GM12878 (cell line): ENCODE measurements at regions not wholly inside any gene's neighbourhood (a gene's known extent, or its start where the extent isn't known, plus 50 kb on each side); places are given as distances from the start of the nearest gene placed in this dataset.

ENCODE experiments used
- ATAC-seq: fragments of 200-7000 bp; cut with Tn5 transposase; 3 replicates; pipeline ENCODE4 v1.9.1; 2020; ENCODE audit warnings: mild to moderate bottlenecking, moderate library complexity
- BruUV-seq: library from RNA; stranded (reverse); fragments of 400-500 nt; replicated peaks from 2 replicates; lab custom pipeline; 2021; lab: Mats Ljungman, UMichigan
- CTCF ChIA-PET: fragments of 300-600 bp; sonication (Branson Sonifier 250); formaldehyde crosslinking; extraction: SDS; loops from one replicate; lab custom pipeline; 2021; ENCODE audit warnings: inconsistent platforms; lab: Yijun Ruan, JAX
- POLR2A ChIA-PET: fragments of 350-600 bp; formaldehyde crosslinking; extraction: SDS; loops from one replicate; lab custom pipeline; 2021; ENCODE audit warnings: inconsistent platforms; lab: Charles Lee
- RAD21 ChIA-PET: fragments of 300-600 bp; sonication (Branson Sonifier 250); formaldehyde crosslinking; loops from one replicate; lab custom pipeline; 2023; ENCODE audit warnings: antibody characterized with exemption; ENCODE audit not compliant: unreplicated experiment; lab: Charles Lee
- SMC1A ChIA-PET: fragments of 300-600 bp; sonication (Branson Sonifier 250); formaldehyde crosslinking; loops from one replicate; lab custom pipeline; 2023; ENCODE audit not compliant: unreplicated experiment, uncharacterized antibody; lab: Charles Lee
- DNase-seq: peaks from one replicate; pipeline ENCODE4 v3.0.0-alpha.2; 2011; ENCODE audit warnings: low read depth, low spot score
- FAIRE-seq: peaks from 3 replicates; lab custom pipeline; 2011; peaks lifted over from hg19 to GRCh38; lab: Jason Lieb, UNC
- H2AFZ ChIP-seq: 2 replicates; pipeline ENCODE4 v1.6.0; 2011; ENCODE audit warnings: low read depth, low read length, control low read depth; ENCODE audit not compliant: control insufficient read depth
- H3K27ac ChIP-seq: 2 replicates; pipeline ENCODE4 v1.5.1; 2011; ENCODE audit warnings: control low read depth; ENCODE audit not compliant: control insufficient read depth, insufficient read depth
- H3K27me3 ChIP-seq, 2 experiments: replicated peaks in 1 of 2; 2 replicates each; pipeline versions ENCODE4 v1.6.0 to v1.6.1; 2011; ENCODE audit warnings: low read length in 1 of 2; ENCODE audit not compliant: control insufficient read depth in 2 of 2, insufficient read depth in 2 of 2
- H3K36me3 ChIP-seq, 2 experiments: 2 replicates each; pipeline ENCODE4 v1.5.1; 2011; ENCODE audit warnings: low read length in 1 of 2; ENCODE audit not compliant: control insufficient read depth in 2 of 2, insufficient read depth in 2 of 2
- H3K4me1 ChIP-seq: 2 replicates; pipeline ENCODE4 v1.6.1; 2011; ENCODE audit warnings: mild to moderate bottlenecking, low read length, moderate library complexity, mixed read lengths; ENCODE audit not compliant: control insufficient read depth, insufficient read depth
- H3K4me2 ChIP-seq: 2 replicates; pipeline ENCODE4 v1.6.0; 2011; ENCODE audit warnings: control low read depth; ENCODE audit not compliant: control insufficient read depth, insufficient read depth
- H3K4me3 ChIP-seq: fragments of 200-600 bp; sonication (generic); 2 replicates; pipeline ENCODE4 v1.5.1; 2016
- H3K79me2 ChIP-seq: 2 replicates; pipeline ENCODE4 v1.6.0; 2011; ENCODE audit warnings: low read length; ENCODE audit not compliant: control insufficient read depth, insufficient read depth
- H3K9ac ChIP-seq: 2 replicates; pipeline ENCODE4 v1.8.0; 2011; ENCODE audit warnings: low read length, control low read depth, mixed read lengths; ENCODE audit not compliant: control insufficient read depth, insufficient read depth
- H3K9me3 ChIP-seq: replicated peaks from 3 replicates; pipeline ENCODE4 v1.5.1; 2011; ENCODE audit warnings: mild to moderate bottlenecking, low read length; ENCODE audit not compliant: control insufficient read depth, insufficient read depth
- H4K20me1 ChIP-seq: 2 replicates; pipeline ENCODE4 v1.6.0; 2011; ENCODE audit not compliant: control insufficient read depth, insufficient read depth
- IKZF1 ChIP-seq: fragments of 450-650 bp; conservative IDR thresholded peaks from 2 replicates; pipeline ENCODE4 v1.6.1; 2017; ENCODE audit warnings: antibody characterized with exemption, mild to moderate bottlenecking
- MTA2 ChIP-seq: fragments of 450-650 bp; IDR thresholded peaks from 2 replicates; pipeline ENCODE4 v1.6.1; 2016; ENCODE audit warnings: low read depth, mild to moderate bottlenecking, moderate library complexity
- NFYB ChIP-seq: IDR thresholded peaks from 2 replicates; pipeline ENCODE4 v1.6.1; 2011; ENCODE audit warnings: low read depth, mild to moderate bottlenecking, low read length, improper control_type of control experiment, moderate library complexity; ENCODE audit not compliant: insufficient read depth
- NRF1 ChIP-seq: conservative IDR thresholded peaks from 2 replicates; pipeline ENCODE4 v1.6.1; 2011; ENCODE audit warnings: mild to moderate bottlenecking, low read depth, low read length, improper control_type of control experiment
- RFX5 ChIP-seq: IDR thresholded peaks from 2 replicates; pipeline ENCODE4 v1.6.1; 2011; ENCODE audit warnings: low read depth, low read length, improper control_type of control experiment
- SMAD1 ChIP-seq: fragments of 450-650 bp; IDR thresholded peaks from 2 replicates; pipeline ENCODE4 v1.6.1; 2018; ENCODE audit warnings: mild to moderate bottlenecking, low read depth; ENCODE audit not compliant: partially characterized antibody
- SREBF1 ChIP-seq: IDR thresholded peaks from 2 replicates; pipeline ENCODE4 v1.6.1; 2012; ENCODE audit warnings: mild to moderate bottlenecking, low read length
- WGBS: methylation state at CpG from one replicate; pipeline ENCODE4 v1.1.6; 2016; ENCODE audit warnings: low lambda C conversion rate; ENCODE audit not compliant: insufficient replicate concordance, insufficient coverage; ENCODE audit errors: missing lambda C conversion rate; 5-methylcytosine and 5-hydroxymethylcytosine counted together
- in situ Hi-C: fragments of 300-500 bp; cut with MboI; formaldehyde crosslinking; loops from 9 replicates; pipeline ENCODE4 v1.14.3; 2018; ENCODE audit warnings: mixed read lengths
- intact Hi-C: fragments of 100-400 bp; cut with micrococcal nuclease; formaldehyde crosslinking; loops from one replicate; pipeline ENCODE4 v1.14.2; 2022; ENCODE audit not compliant: unreplicated experiment
- TF ChIP-seq, protein P1 (sequence below): fragments of 450-650 bp; IDR thresholded peaks from 2 replicates; pipeline ENCODE4 v1.6.1; 2017; ENCODE audit warnings: antibody characterized with exemption, mild to moderate bottlenecking, moderate library complexity

DNA sequence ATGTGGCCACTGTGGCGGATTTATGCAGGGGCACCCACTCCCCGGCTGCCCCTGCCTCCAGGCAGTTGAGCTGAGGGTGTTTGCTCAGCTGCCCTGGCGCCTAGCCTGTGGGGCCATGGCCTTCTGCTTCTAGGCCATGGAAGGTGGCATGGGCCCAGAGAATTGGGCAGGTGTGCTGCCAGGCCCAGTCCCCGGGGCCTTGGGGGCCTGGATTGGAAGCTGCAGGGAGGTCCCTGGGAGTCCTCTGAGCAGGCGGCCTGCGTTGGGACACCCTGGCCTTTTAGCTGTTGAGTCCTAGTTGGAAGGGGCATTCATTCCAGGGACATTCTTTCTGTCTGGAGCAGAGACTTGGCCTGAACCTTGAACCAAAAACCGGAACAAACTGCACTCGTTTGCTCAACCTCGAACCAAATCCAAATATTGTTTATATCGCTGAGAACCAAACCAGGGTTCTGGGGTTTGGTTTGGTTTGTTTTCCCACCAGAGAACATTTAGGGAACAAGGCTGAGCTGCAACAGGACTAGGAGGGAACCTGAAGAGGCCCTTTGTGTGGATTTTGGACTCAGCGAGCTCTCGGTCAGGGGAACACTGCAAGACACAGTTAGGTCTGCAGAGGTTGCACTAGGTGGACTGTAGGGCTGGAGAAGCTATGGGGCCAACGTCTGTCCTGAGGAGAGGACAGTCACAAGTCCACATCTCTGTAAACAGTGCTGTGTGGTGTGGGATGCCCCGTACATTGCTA lies 116.8 kb downstream of the BOD1 start (continued):
- TF ChIP-seq, protein P1, sequence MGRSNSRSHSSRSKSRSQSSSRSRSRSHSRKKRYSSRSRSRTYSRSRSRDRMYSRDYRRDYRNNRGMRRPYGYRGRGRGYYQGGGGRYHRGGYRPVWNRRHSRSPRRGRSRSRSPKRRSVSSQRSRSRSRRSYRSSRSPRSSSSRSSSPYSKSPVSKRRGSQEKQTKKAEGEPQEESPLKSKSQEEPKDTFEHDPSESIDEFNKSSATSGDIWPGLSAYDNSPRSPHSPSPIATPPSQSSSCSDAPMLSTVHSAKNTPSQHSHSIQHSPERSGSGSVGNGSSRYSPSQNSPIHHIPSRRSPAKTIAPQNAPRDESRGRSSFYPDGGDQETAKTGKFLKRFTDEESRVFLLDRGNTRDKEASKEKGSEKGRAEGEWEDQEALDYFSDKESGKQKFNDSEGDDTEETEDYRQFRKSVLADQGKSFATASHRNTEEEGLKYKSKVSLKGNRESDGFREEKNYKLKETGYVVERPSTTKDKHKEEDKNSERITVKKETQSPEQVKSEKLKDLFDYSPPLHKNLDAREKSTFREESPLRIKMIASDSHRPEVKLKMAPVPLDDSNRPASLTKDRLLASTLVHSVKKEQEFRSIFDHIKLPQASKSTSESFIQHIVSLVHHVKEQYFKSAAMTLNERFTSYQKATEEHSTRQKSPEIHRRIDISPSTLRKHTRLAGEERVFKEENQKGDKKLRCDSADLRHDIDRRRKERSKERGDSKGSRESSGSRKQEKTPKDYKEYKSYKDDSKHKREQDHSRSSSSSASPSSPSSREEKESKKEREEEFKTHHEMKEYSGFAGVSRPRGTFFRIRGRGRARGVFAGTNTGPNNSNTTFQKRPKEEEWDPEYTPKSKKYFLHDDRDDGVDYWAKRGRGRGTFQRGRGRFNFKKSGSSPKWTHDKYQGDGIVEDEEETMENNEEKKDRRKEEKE: no peak
- TF ChIP-seq, all 136 proteins: peak for 0

DNA sequence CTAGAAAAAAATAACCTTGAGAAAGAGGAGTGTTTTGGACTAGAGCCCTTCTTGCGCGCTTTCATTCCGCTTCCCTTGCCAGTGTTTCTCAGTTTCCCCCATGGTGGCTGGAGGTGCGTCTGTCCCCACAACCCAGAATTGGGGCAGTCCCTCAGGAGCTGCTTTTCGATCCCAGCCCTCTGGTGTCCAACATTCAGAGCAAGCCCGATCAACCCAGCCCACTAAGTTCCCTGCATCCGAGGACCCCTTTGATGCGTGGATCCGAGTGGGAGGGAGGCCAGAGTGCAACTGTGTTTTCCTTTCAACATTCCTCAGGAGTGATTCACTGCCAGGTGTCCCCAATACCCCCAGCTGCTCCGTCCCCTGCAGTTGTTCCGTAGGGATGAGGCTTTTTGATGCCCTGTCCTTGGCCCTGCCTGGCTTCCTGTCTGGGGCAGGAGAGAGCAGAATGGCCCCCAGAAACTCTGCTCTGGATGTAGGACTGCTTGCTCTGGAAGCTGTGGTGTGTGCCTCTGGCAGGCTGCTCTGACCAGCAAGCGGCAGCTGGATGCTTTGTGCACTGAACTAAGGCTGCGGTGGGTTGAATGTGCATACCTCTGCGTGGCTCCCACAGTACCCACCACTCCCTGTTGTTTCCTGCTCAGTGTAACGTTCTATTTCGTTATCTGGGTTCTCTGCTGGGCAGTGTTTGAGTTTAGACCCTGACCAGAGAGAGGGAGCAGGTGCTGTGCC lies 117.5 kb downstream of the BOD1 start:
- 48% methylated on average over 16 of the region's 16 CpGs for WGBS
- no peak overlapping the region for H3K4me3 ChIP-seq
- no peak for TF ChIP-seq MTA2
- TF ChIP-seq RFX5: no peak
- TF ChIP-seq NFYB: no peak
- no peak for TF ChIP-seq SMAD1
- TF ChIP-seq, protein P1: no peak
- no peak for TF ChIP-seq IKZF1
- no peak for TF ChIP-seq SREBF1
- no peak for TF ChIP-seq NRF1
- TF ChIP-seq, all 136 proteins: peak for 0
- H3K4me1 ChIP-seq: no peaks in the 10 kb centered on the region
- DNase-seq (no peak), ATAC-seq (no peak), FAIRE-seq (no peak)
- H4K20me1 ChIP-seq: no peaks in the 10 kb centered on the region
- intact Hi-C loops (no loop called here), in situ Hi-C loops (no loop called here)
- no peaks in the 10 kb centered on the region for H3K79me2 ChIP-seq
- no peak overlapping the region for H3K9ac ChIP-seq
- H3K36me3 ChIP-seq: no peaks in the 10 kb centered on the region
- no peak overlapping the region for H3K27ac ChIP-seq
- RAD21 ChIA-PET: no interaction called here
- H3K9me3 ChIP-seq: no peaks in the 10 kb centered on the region
- no peak overlapping the region for H3K4me2 ChIP-seq
- no peak overlapping the region for H2AFZ ChIP-seq
- BruUV-seq: no TSS peak
- H3K27me3 ChIP-seq: peaks cover 0 to 3% of the 10 kb centered on the region in 2 experiments
- SMC1A ChIA-PET: no interaction called here
- POLR2A ChIA-PET: no interaction called here
- CTCF ChIA-PET: no interaction called here
